BJ (cell line): ENCODE measurements at regions not wholly inside any gene's neighbourhood (a gene's known extent, or its start where the extent isn't known, plus 50 kb on each side); places are given as distances from the start of the nearest gene placed in this dataset.

Experiments used
- CTCF ChIA-PET: fragments of 350-600 bp; formaldehyde crosslinking; extraction: SDS; loops from one replicate; lab custom pipeline; 2021; ENCODE audit warnings: antibody characterized with exemption, inconsistent platforms; lab: Yijun Ruan, JAX
- POLR2A ChIA-PET: fragments of 300-600 bp; sonication (Branson Sonifier 250); formaldehyde crosslinking; extraction: SDS; loops from one replicate; lab custom pipeline; 2021; ENCODE audit warnings: antibody characterized with exemption; lab: Charles Lee
- DNase-seq: peaks from one replicate; pipeline ENCODE4 v3.0.0-alpha.2; 2011; ENCODE audit warnings: low read depth
- H3K27me3 ChIP-seq: 2 replicates; pipeline ENCODE4 v1.6.0; 2011; ENCODE audit warnings: low read length; ENCODE audit not compliant: control insufficient read depth, insufficient read depth
- H3K36me3 ChIP-seq: 2 replicates; pipeline ENCODE4 v1.5.1; 2011; ENCODE audit warnings: low read length; ENCODE audit not compliant: control insufficient read depth, insufficient read depth
- H3K4me3 ChIP-seq: 2 replicates; pipeline ENCODE4 v1.5.1; 2011; ENCODE audit warnings: low read depth, mild to moderate bottlenecking, control low read depth, low read length
- TF ChIP-seq, protein P1 (sequence below): IDR thresholded peaks from 2 replicates; pipeline ENCODE4 v1.5.1; 2011; ENCODE audit warnings: low read depth, mild to moderate bottlenecking, control low read depth, inconsistent platforms, low read length, moderate library complexity; ENCODE audit not compliant: insufficient read depth

GRCh38 chr10:3415038-3415736 is 242.6 kb upstream of the PITRM1 start:
- POLR2A ChIA-PET = no interaction called here
- TF ChIP-seq, protein P1, sequence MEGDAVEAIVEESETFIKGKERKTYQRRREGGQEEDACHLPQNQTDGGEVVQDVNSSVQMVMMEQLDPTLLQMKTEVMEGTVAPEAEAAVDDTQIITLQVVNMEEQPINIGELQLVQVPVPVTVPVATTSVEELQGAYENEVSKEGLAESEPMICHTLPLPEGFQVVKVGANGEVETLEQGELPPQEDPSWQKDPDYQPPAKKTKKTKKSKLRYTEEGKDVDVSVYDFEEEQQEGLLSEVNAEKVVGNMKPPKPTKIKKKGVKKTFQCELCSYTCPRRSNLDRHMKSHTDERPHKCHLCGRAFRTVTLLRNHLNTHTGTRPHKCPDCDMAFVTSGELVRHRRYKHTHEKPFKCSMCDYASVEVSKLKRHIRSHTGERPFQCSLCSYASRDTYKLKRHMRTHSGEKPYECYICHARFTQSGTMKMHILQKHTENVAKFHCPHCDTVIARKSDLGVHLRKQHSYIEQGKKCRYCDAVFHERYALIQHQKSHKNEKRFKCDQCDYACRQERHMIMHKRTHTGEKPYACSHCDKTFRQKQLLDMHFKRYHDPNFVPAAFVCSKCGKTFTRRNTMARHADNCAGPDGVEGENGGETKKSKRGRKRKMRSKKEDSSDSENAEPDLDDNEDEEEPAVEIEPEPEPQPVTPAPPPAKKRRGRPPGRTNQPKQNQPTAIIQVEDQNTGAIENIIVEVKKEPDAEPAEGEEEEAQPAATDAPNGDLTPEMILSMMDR = no peak

GRCh38 chr10:3414667-3415023 is 242.1 kb upstream of the PITRM1 start:
- TF ChIP-seq, protein P1 = no peak
- no peak for DNase-seq
- no peak overlapping the region for H3K4me3 ChIP-seq
- POLR2A ChIA-PET = no interaction called here
- no peaks in the 10 kb centered on the region for H3K36me3 ChIP-seq
- H3K27me3 ChIP-seq = 0 out of 2 replicates have a peak, but pooled peaks cover 3% of the 10 kb centered on the region
- CTCF ChIA-PET = no interaction called here

More at GRCh38 chr10:3415038-3415736, 242.6 kb upstream of the PITRM1 start:
- CTCF ChIA-PET = no interaction called here
- DNase-seq = no peak
- Histone ChIP-seq H3K4me3 (no peak overlapping the region), H3K36me3 (no peaks in the 10 kb centered on the region), H3K27me3 (0 out of 2 replicates have a peak, but pooled peaks cover 3% of the 10 kb centered on the region)

GRCh38 chr10:3413937-3414666 is 241.5 kb upstream of the PITRM1 start:
- DNase-seq = no peak
- no peak overlapping the region for H3K4me3 ChIP-seq
- H3K36me3 ChIP-seq = no peaks in the 10 kb centered on the region
- POLR2A ChIA-PET = no interaction called here
- peaks cover 3% of the 10 kb centered on the region; the same call in 1 of the 2 replicates for H3K27me3 ChIP-seq
- TF ChIP-seq, protein P1 = no peak
- CTCF ChIA-PET = no interaction called here

- ChIA-PET POLR2A (no interaction called here), CTCF (no interaction called here)
- no peak for DNase-seq
- H3K27me3 ChIP-seq = peaks cover 5% of the 10 kb centered on the region
- TF ChIP-seq, protein P1 = no peak
- no peak overlapping the region for H3K4me3 ChIP-seq
- H3K36me3 ChIP-seq = no peaks in the 10 kb centered on the region
Measured at GRCh38 chr10:3412646-3413045, 240.1 kb upstream of the PITRM1 start.

DNA sequence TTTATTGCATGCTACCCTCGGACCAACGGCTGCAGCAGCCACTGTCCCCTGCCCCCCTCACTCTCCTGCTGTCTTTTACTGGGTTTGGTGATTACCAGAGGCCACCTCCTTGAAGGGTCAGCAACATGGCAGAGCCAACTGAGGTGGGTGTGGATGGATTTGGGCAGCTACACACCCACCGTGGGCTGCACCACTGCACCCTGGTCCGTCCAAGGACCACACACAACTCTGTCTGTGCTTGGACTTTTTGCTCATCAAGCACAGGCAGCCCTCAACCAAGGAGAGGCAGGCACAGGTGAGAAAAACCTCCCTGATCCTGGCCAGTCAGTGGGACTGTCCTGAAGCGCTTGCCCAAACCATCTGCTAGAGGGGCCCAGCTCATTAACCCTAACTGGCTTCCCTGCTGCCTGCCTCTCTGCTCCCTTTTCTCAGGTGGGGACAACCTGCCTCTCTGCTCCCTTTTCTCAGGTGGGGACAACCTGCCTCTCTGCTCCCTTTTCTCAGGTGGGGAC is 239.5 kb upstream of the PITRM1 start:
- Histone ChIP-seq H3K27me3 (peaks cover 7% of the 10 kb centered on the region), H3K36me3 (no peaks in the 10 kb centered on the region), H3K4me3 (no peak overlapping the region)
- TF ChIP-seq, protein P1 = no peak
- ChIA-PET POLR2A (no interaction called here), CTCF (no interaction called here)
- DNase-seq = no peak
